ENCODE measurements at regions not wholly inside any gene's neighbourhood (a gene's known extent, or its start where the extent isn't known, plus 50 kb on each side); places are given as distances from the start of the nearest gene placed in this dataset.

DNA sequence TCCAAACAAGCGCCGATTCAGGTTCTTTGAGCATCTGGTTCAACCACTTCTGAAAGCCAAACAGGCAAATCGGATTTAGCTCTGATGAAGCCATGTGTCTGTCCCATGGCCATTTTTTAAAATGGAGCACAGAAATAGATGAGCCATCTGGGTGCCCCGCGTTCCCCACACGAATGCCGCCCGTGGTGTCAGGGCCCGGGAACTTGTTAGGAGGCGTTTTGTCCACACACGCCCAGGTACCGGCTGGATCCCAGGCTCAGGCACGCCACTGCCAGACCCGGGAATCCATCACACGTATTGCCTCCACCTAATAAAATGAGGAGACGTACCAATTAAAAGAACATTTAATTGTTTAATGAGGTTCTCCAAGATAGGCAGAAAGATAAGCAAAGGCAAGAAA, 374.4 kb upstream of the SALL3 start:
- H2BK15ac ChIP-seq (ENCODE audit: low read length) = no peak overlapping the region
- H3K23ac ChIP-seq (ENCODE audit: low read depth, low read length, poor library complexity) = no peak overlapping the region
- H3K27me3 ChIP-seq (ENCODE audit: control insufficient read depth in 3 of 3, insufficient read depth in 3 of 3, low read depth in 1 of 3, low read length in 3 of 3) = no peaks in the 10 kb centered on the region
- H3K14ac ChIP-seq (ENCODE audit: low read length) = no peak overlapping the region
- H3K27ac ChIP-seq (replicated peaks; ENCODE audit: low read length) = no peak overlapping the region
- H3K9ac ChIP-seq (ENCODE audit: low read depth, low read length, poor library complexity) = no peak overlapping the region
- H3K18ac ChIP-seq (ENCODE audit: low read length) = no peak overlapping the region
- no peak overlapping the region for H4K8ac ChIP-seq (ENCODE audit: low read depth, low read length)
- H3K4me3 ChIP-seq (ENCODE audit: low read length in 2 of 2) = no peak overlapping the region
- no peak overlapping the region for H2BK5ac ChIP-seq (ENCODE audit: low read length)
- no peak overlapping the region for H3K4me2 ChIP-seq (ENCODE audit: insufficient read depth, low read length, poor library complexity, severe bottlenecking)
- H3K79me1 ChIP-seq (ENCODE audit: low read depth, low read length) = no peaks in the 10 kb centered on the region
- no peak overlapping the region for H2AK5ac ChIP-seq (ENCODE audit: low read depth, low read length)
- H3K9me3 ChIP-seq (replicated peaks in 1 of 2; ENCODE audit: control insufficient read depth in 2 of 2, insufficient read depth in 1 of 2, low read depth in 1 of 2, low read length in 2 of 2) = peaks cover 0 to 6% of the 10 kb centered on the region in 2 donors
- H3K4me1 ChIP-seq (ENCODE audit: control insufficient read depth in 2 of 2, insufficient read depth in 1 of 2, low read depth in 1 of 2, low read length in 2 of 2) = no peaks in the 10 kb centered on the region
- H4K91ac ChIP-seq (ENCODE audit: low read depth, low read length, poor library complexity) = no peak overlapping the region
- no peak overlapping the region for H3K4ac ChIP-seq (ENCODE audit: low read length)
- WGBS, 2 donors (ENCODE audit: extremely low coverage in 2 of 2, insufficient read length in 2 of 2, insufficient replicate concordance in 1 of 2) = no CpG with 5 or more reads among the region's 16 CpGs
- H2AFZ ChIP-seq (ENCODE audit: low read length) = no peak overlapping the region
- H3K36me3 ChIP-seq (replicated peaks in 1 of 2; ENCODE audit: control insufficient read depth in 2 of 2, insufficient read depth in 2 of 2, low read length in 2 of 2) = no peaks in the 10 kb centered on the region
- H2BK12ac ChIP-seq (ENCODE audit: low read length) = no peak overlapping the region
- no peak for DNase-seq (ENCODE audit: low spot score)
- H2BK120ac ChIP-seq (ENCODE audit: low read depth, low read length) = no peak overlapping the region

GRCh38 chr18:78607221-78607620, 372.4 kb upstream of the SALL3 start:
- Histone ChIP-seq H2AFZ (ENCODE audit: low read length) (no peak overlapping the region), H3K18ac (ENCODE audit: low read length) (peak overlapping the region; percentile 21), H3K23ac (ENCODE audit: low read depth, low read length, poor library complexity) (no peak overlapping the region), H2BK15ac (ENCODE audit: low read length) (no peak overlapping the region), H3K9ac (ENCODE audit: low read depth, low read length, poor library complexity) (no peak overlapping the region), H3K14ac (ENCODE audit: low read length) (no peak overlapping the region), H3K4me2 (ENCODE audit: insufficient read depth, low read length, poor library complexity, severe bottlenecking) (no peak overlapping the region), H3K4ac (ENCODE audit: low read length) (no peak overlapping the region), H4K8ac (ENCODE audit: low read depth, low read length) (no peak overlapping the region), H2BK5ac (ENCODE audit: low read length) (no peak overlapping the region), H2AK5ac (ENCODE audit: low read depth, low read length) (no peak overlapping the region), H3K27me3 (ENCODE audit: control insufficient read depth in 3 of 3, insufficient read depth in 3 of 3, low read depth in 1 of 3, low read length in 3 of 3) (no peaks in the 10 kb centered on the region), H3K4me1 (ENCODE audit: control insufficient read depth in 2 of 2, insufficient read depth in 1 of 2, low read depth in 1 of 2, low read length in 2 of 2) (no peaks in the 10 kb centered on the region), H4K91ac (ENCODE audit: low read depth, low read length, poor library complexity) (no peak overlapping the region), H3K27ac (replicated peaks; ENCODE audit: low read length) (no peak overlapping the region), H3K36me3 (replicated peaks in 1 of 2; ENCODE audit: control insufficient read depth in 2 of 2, insufficient read depth in 2 of 2, low read length in 2 of 2) (no peaks in the 10 kb centered on the region), H3K79me1 (ENCODE audit: low read depth, low read length) (no peaks in the 10 kb centered on the region), H2BK120ac (ENCODE audit: low read depth, low read length) (no peak overlapping the region), H2BK12ac (ENCODE audit: low read length) (no peak overlapping the region), H3K4me3 (ENCODE audit: low read length in 2 of 2) (no peak overlapping the region), H3K9me3 (replicated peaks in 1 of 2; ENCODE audit: control insufficient read depth in 2 of 2, insufficient read depth in 1 of 2, low read depth in 1 of 2, low read length in 2 of 2) (peaks cover 0 to 6% of the 10 kb centered on the region in 2 donors)
- no peak for DNase-seq (ENCODE audit: low spot score)
- WGBS, 2 donors (ENCODE audit: extremely low coverage in 2 of 2, insufficient read length in 2 of 2, insufficient replicate concordance in 1 of 2) = no CpG with 5 or more reads among the region's 17 CpGs

DNA sequence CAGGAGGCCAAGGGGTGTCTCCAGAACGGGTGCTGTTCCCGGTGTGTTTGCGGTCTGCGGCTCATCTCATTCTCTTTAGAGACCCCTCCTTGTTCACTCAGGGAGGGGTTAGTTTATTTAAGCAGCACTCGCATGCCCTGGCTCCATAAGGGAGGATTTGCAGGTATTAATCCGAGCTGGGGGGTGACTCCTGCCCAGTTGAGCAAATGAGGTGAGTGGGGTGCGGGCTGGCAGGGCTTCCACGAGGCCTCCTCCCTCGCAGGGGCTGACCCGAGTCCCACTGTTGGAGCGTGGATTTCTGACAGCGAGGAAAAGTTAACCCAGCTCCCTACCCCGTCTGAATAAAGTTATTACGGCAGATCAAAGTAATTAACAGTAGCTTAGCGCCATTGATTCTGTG, 371.8 kb upstream of the SALL3 start:
- H3K14ac ChIP-seq (ENCODE audit: low read length) = no peak overlapping the region
- H3K27ac ChIP-seq (replicated peaks; ENCODE audit: low read length) = no peak overlapping the region
- H2BK12ac ChIP-seq (ENCODE audit: low read length) = no peak overlapping the region
- DNase-seq (ENCODE audit: low spot score) = no peak
- no peak overlapping the region for H4K91ac ChIP-seq (ENCODE audit: low read depth, low read length, poor library complexity)
- no peak overlapping the region for H3K4ac ChIP-seq (ENCODE audit: low read length)
- no peak overlapping the region for H3K18ac ChIP-seq (ENCODE audit: low read length)
- no peaks in the 10 kb centered on the region for H3K36me3 ChIP-seq (replicated peaks in 1 of 2; ENCODE audit: control insufficient read depth in 2 of 2, insufficient read depth in 2 of 2, low read length in 2 of 2)
- H2AK5ac ChIP-seq (ENCODE audit: low read depth, low read length) = no peak overlapping the region
- H3K27me3 ChIP-seq (ENCODE audit: control insufficient read depth in 3 of 3, insufficient read depth in 3 of 3, low read depth in 1 of 3, low read length in 3 of 3) = no peaks in the 10 kb centered on the region
- H2BK120ac ChIP-seq (ENCODE audit: low read depth, low read length) = no peak overlapping the region
- H3K9me3 ChIP-seq (replicated peaks in 1 of 2; ENCODE audit: control insufficient read depth in 2 of 2, insufficient read depth in 1 of 2, low read depth in 1 of 2, low read length in 2 of 2) = peaks cover 0 to 6% of the 10 kb centered on the region in 2 donors
- H2AFZ ChIP-seq (ENCODE audit: low read length) = no peak overlapping the region
- H3K79me1 ChIP-seq (ENCODE audit: low read depth, low read length) = no peaks in the 10 kb centered on the region
- H3K9ac ChIP-seq (ENCODE audit: low read depth, low read length, poor library complexity) = no peak overlapping the region
- no peak overlapping the region for H3K4me2 ChIP-seq (ENCODE audit: insufficient read depth, low read length, poor library complexity, severe bottlenecking)
- H4K8ac ChIP-seq (ENCODE audit: low read depth, low read length) = no peak overlapping the region
- H3K23ac ChIP-seq (ENCODE audit: low read depth, low read length, poor library complexity) = no peak overlapping the region
- no peaks in the 10 kb centered on the region for H3K4me1 ChIP-seq (ENCODE audit: control insufficient read depth in 2 of 2, insufficient read depth in 1 of 2, low read depth in 1 of 2, low read length in 2 of 2)
- H2BK5ac ChIP-seq (ENCODE audit: low read length) = no peak overlapping the region
- H2BK15ac ChIP-seq (ENCODE audit: low read length) = no peak overlapping the region
- H3K4me3 ChIP-seq (ENCODE audit: low read length in 2 of 2) = no peak overlapping the region
- no CpG with 5 or more reads among the region's 15 CpGs for WGBS, 2 donors (ENCODE audit: extremely low coverage in 2 of 2, insufficient read length in 2 of 2, insufficient replicate concordance in 1 of 2)

- Histone ChIP-seq H4K8ac (ENCODE audit: low read depth, low read length) (no peak overlapping the region), H2BK120ac (ENCODE audit: low read depth, low read length) (no peak overlapping the region), H3K79me1 (ENCODE audit: low read depth, low read length) (no peaks in the 10 kb centered on the region), H2AFZ (ENCODE audit: low read length) (no peak overlapping the region), H4K91ac (ENCODE audit: low read depth, low read length, poor library complexity) (no peak overlapping the region), H3K27me3 (ENCODE audit: control insufficient read depth in 3 of 3, insufficient read depth in 3 of 3, low read depth in 1 of 3, low read length in 3 of 3) (no peaks in the 10 kb centered on the region), H3K4me2 (ENCODE audit: insufficient read depth, low read length, poor library complexity, severe bottlenecking) (no peak overlapping the region), H3K23ac (ENCODE audit: low read depth, low read length, poor library complexity) (peak overlapping the region; percentile 69), H2BK15ac (ENCODE audit: low read length) (no peak overlapping the region), H2AK5ac (ENCODE audit: low read depth, low read length) (no peak overlapping the region), H3K9ac (ENCODE audit: low read depth, low read length, poor library complexity) (peak overlapping the region; percentile 67), H3K4ac (ENCODE audit: low read length) (no peak overlapping the region), H3K9me3 (replicated peaks in 1 of 2; ENCODE audit: control insufficient read depth in 2 of 2, insufficient read depth in 1 of 2, low read depth in 1 of 2, low read length in 2 of 2) (peaks cover 0 to 6% of the 10 kb centered on the region in 2 donors), H3K4me1 (ENCODE audit: control insufficient read depth in 2 of 2, insufficient read depth in 1 of 2, low read depth in 1 of 2, low read length in 2 of 2) (no peaks in the 10 kb centered on the region), H3K18ac (ENCODE audit: low read length) (peak overlapping the region; percentile 92), H3K4me3 (ENCODE audit: low read length in 2 of 2) (no peak overlapping the region), H2BK12ac (ENCODE audit: low read length) (no peak overlapping the region), H3K14ac (ENCODE audit: low read length) (no peak overlapping the region), H3K36me3 (replicated peaks in 1 of 2; ENCODE audit: control insufficient read depth in 2 of 2, insufficient read depth in 2 of 2, low read length in 2 of 2) (no peaks in the 10 kb centered on the region), H2BK5ac (ENCODE audit: low read length) (no peak overlapping the region), H3K27ac (replicated peaks; ENCODE audit: low read length) (no peak overlapping the region)
- no CpG with 5 or more reads among the region's 12 CpGs for WGBS, 2 donors (ENCODE audit: extremely low coverage in 2 of 2, insufficient read length in 2 of 2, insufficient replicate concordance in 1 of 2)
- no peak for DNase-seq (ENCODE audit: low spot score)
These were observed 369.4 kb upstream of the SALL3 start for GRCh38 chr18:78610179-78610578.

Data from neuronal stem cell (in vitro differentiated cells).